GM18951 (cell line): ENCODE measurements at regions not wholly inside any gene's neighbourhood (a gene's known extent, or its start where the extent isn't known, plus 50 kb on each side); places are given as distances from the start of the nearest gene placed in this dataset.
"Not testable (repeated sequence)": the region's sequence is repeated elsewhere in the genome, so short reads cannot be mapped to it uniquely, and the experiment has no call there.

Source experiments
- POLR2A ChIP-seq: IDR thresholded peaks from 4 replicates; pipeline ENCODE4 v1.6.1; 2011; ENCODE audit warnings: mild to moderate bottlenecking; ENCODE audit not compliant: insufficient read length, insufficient read depth; ENCODE audit errors: extremely low read depth
- in situ Hi-C: fragments of 300-500 bp; cut with MboI; formaldehyde crosslinking; loops from one replicate; pipeline ENCODE4 v1.12.0; 2022; ENCODE audit warnings: low sequenced_read_pairs, mixed read lengths, inconsistent platforms; ENCODE audit not compliant: unreplicated experiment

DNA sequence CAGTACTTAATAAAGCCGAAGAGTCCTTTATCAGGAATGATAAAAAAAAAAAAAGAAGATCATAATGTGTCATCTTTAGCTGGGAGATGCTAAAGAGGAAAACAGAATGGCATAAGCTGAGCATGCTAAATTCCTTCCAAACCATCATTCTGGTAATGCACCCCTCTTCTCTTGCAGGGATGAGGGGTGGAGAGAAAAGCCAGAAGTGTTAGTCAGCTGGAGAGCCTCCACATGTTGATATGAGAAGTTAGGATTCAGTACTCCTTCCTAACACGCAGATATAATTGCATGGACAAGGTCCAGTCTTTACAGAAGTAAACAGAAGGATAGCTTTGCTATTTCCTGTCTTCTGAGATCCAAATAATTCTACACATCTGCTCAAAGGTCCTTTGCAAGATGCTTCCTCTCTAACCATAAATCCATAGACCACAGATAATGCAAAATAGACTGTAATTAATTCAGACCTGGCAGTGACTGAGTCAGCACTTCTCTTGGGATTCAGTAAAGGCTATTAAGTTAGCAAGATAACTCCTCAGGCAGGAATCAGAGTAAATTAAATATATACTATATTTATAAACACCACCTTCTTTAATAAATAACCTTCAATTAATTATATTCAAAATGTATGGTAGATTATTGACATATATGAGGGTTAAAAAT lies 930.0 kb upstream of the KLHL29 start:
- TF ChIP-seq POLR2A, result no peak
- in situ Hi-C loops, result no loop called here

DNA sequence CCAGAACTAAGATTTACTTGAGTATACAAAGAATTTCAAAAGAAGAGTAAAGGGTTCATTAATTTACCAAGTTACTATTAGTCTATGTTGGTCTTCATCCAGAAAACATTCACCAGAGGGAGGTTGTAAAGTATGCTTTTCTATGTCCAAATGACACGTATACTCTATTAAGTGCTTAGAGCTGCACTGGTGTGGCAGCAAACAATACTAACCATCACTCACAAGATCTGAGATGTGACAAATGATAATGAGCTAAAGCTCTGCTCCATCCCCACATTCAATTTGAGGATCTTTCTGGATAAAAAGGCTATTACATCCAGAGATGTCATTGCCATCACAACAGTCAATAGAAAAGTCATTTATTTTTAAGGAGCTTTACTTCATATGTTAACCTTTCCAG lies 926.5 kb upstream of the KLHL29 start:
- in situ Hi-C loops, result no loop called here
- no peak for TF ChIP-seq POLR2A

DNA sequence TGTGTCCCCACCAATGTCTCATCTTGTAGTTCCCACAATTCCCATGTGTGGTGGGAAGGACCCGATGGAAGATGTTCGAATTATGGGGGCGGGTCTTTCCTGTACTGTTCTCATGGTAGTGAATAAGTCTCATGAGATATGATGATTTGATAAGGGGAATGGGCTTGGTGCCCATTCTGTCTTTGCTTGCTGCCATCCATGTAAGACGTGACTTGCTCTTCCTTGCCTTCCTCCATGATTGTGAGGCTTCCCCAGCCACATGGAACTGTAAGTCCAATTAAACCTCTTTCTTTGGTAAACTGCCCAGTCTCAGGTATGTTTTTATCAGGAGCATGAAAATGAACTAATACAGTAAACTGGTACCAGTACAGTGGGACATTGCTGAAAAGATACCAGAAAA lies 909.9 kb upstream of the KLHL29 start:
- in situ Hi-C loops, result not testable (repeated sequence)

DNA sequence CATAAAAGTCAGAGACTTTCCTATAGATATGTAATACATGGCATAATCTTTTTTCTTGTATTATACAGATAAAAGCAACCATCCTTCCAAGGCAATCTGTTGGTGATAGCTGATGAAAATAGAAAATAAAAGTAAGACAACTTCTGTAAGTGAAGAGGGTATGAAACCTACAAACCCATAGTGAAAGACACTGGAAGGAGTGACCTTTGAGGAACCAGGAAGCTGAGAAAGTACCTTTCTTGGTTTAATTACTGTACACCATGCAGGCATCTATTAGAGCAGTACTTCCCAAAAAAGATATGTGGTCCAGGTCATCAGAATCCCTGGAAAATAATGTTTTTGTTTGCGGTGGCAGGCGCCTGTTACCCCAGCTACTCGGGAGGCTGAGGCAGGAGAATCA lies 906.6 kb upstream of the KLHL29 start:
- in situ Hi-C loops, result no loop called here
- no peak for TF ChIP-seq POLR2A

DNA sequence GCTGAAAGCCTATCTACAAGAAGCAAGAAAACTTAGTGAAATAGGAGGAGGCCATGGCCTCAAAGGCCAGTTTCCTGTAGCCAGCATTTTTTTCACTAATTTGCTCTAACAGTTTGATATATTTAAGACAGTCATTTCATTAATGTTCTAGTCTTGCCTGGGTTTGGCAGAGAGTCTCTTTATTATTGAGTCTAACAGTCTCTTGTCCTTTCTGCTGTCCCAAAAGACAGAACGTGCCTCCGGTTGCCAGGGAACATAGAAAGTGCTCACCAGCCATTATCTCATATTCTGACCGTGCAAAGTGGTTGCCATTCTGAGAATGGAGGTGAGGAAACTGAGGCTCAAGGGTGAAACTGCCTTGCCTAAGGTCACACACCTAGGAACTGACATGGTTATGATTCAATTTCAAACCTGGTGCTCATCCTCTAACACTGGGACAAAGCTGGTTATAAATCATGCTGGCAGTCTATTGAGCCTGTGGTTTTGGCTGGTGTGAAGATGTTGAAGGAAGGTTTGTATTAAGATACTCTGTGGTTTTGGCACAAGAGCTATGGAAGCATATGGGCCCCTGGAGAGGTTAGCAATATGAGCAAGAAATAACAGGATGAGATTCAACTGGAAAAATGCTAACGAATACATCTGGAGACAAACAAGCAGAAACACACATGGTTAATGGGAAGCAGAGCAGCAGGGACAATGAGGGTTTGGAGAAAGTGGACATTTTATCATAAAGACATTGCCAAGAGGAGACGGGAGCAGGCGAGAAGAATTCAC lies 903.3 kb upstream of the KLHL29 start:
- no peak for TF ChIP-seq POLR2A
- in situ Hi-C loops, result no loop called here

- TF ChIP-seq POLR2A, result no peak
- in situ Hi-C loops, result no loop called here
Measured at GRCh38 chr2:22483036-22483435, 901.9 kb upstream of the KLHL29 start.

DNA sequence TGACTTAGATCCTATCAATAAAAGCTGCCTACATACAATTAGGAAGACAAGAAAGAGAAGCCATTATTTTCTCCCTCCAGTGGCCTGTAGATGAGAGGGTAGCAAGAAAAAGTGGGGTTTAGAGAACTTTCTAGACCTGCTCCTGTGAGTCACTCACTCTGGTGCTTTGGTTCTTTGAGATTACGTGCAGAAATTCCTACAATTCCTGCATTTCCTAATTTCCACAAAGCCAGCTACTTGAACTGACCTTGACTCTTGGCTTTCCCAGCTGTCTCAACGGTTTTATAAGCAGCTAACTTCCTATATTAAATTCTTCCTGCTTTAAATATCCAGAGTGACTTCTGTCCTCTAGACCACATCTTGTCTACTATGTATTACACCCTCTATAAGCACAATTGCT lies 899.5 kb upstream of the KLHL29 start:
- no peak for TF ChIP-seq POLR2A
- in situ Hi-C loops, result no loop called here

DNA sequence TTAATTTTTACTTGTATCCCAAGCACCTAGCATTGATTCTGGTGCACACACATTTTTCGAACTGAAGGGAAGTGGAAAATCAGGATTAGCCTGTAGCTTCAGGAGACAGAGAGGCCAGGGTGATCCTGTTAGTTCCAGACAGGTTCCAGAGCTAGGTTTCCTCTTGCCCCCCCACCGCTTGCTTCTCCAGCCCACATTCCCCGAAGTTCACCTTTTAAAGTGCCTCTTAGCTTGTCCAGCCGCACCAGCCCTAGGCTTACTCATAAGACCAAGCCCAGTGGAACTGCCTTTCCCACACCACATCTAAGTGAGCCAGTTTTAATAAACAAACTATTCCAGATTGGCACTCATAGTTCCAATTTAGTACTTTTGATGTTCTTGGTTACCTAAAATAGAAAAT lies 898.6 kb upstream of the KLHL29 start:
- in situ Hi-C loops, result no loop called here
- TF ChIP-seq POLR2A, result no peak

DNA sequence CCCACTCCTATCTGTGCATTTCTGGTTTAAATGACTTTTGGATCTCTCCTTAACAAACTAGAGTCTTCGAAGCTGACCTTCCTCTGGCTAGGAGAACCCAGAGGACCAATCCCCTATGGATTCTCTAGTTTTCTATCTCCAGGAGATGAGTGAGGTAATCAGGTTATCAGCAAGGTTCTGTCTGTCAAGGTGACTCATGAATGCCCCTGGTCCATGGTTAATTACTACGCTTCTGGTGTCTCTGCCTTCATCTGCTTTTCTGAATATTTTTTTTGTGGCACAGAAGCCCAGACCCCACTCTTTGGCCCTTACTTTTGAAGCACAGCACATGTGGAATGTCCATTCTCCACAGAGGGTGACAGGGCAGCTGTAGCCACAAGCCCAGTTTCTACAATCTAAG lies 897.9 kb upstream of the KLHL29 start:
- in situ Hi-C loops, result no loop called here
- no peak for TF ChIP-seq POLR2A

DNA sequence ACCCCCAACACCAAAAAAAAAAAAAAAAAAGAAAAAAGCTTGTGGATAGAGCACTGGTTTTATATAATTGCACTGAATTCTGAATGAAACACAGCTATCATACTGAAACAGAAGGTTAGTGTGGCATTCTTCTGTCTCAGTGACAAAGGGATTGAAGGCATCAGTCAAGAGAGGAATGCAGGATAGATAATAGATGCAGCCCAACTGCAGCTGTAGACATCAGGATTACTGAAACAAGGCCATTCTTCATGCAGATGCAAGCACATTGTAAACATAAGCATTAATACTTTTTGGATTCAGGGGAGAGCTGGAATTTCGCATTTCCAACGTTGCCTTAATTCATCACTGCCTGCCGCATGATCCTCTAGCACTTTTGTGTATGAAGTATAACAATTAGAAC lies 897.4 kb upstream of the KLHL29 start:
- no peak for TF ChIP-seq POLR2A
- in situ Hi-C loops, result no loop called here

GRCh38 chr2:22491442-22491841 lies 893.5 kb upstream of the KLHL29 start:
- in situ Hi-C loops, result no loop called here

GRCh38 chr2:22494156-22494555 lies 890.8 kb upstream of the KLHL29 start:
- TF ChIP-seq POLR2A, result no peak
- in situ Hi-C loops, result no loop called here

More at GRCh38 chr2:22491442-22491841, 893.5 kb upstream of the KLHL29 start:
- TF ChIP-seq POLR2A, result no peak

DNA sequence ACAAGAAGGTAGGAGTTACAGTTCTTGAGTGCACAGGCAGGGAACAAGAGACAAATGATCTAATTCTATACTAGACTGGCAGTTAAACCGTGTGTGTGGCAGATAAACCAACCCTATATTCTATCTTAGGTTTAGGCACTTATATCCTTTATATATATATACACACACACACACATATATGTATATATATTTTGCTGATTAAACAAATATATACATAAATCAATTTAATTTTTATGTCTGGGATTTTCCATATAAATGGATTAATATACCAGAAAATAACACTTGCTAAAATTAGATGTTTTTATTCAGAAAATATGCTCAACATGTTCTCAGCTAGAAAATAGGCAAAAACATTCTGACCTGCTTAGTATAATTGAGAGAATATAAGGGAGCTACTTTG lies 887.9 kb upstream of the KLHL29 start:
- in situ Hi-C loops, result no loop called here
- no peak for TF ChIP-seq POLR2A

- in situ Hi-C loops, result no loop called here
- TF ChIP-seq POLR2A, result no peak
Measured at GRCh38 chr2:22497789-22498188, 887.2 kb upstream of the KLHL29 start.
